ENCODE measurements at regions not wholly inside any gene's neighbourhood (a gene's known extent, or its start where the extent isn't known, plus 50 kb on each side); places are given as distances from the start of the nearest gene placed in this dataset.

DNA sequence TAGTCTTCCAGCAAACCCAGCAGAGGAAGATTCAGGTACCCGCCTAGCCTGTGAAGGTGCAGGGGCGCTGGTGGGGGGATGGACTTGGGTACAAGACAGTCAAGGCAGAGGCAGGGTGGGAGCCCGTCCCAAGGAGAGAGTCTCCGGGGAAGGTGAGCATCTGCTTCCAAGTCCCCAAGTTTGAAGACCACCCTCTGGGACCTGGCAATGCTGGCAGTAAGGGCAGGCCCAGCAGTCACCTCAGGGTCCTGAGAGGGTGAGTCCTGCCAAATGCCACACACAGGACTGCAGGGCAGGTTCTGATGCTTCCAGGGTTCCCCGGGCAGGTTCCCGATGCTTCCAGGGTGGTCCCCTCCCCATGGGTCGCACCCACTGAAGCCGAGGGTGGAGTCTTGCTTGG is 261.8 kb upstream of the IRX1 start:
- Histone ChIP-seq H4K20me1 (ENCODE audit: insufficient read depth) (no peaks in the 10 kb centered on the region), H3K9me2 (ENCODE audit: insufficient read depth) (no peaks in the 10 kb centered on the region), H3K9me3 (ENCODE audit: control insufficient read depth in 1 of 2, insufficient read depth in 1 of 2, low read depth in 1 of 2, low read length in 2 of 2) (peaks cover 0 to 19% of the 10 kb centered on the region in 2 experiments; a peak in 2 of 4 replicates), H3K4me3 (replicated peaks in 1 of 2; ENCODE audit: low read depth in 1 of 2, low read length in 2 of 2) (no peak overlapping the region), H3K4me2 (ENCODE audit: low read length) (no peak overlapping the region), H3K79me2 (ENCODE audit: insufficient read depth, low read length) (no peaks in the 10 kb centered on the region), H3K9ac (ENCODE audit: low read length) (no peak overlapping the region), H3K27me3 (ENCODE audit: insufficient read depth, low read length) (no peaks in the 10 kb centered on the region), H3K36me3 (ENCODE audit: control insufficient read depth in 1 of 2, insufficient read depth in 2 of 2, low read length in 2 of 2) (no peaks in the 10 kb centered on the region), H3K27ac (ENCODE audit: low read depth, low read length) (no peak overlapping the region), H2AFZ (ENCODE audit: low read depth, low read length, poor library complexity, severe bottlenecking) (no peak overlapping the region), H3K4me1 (ENCODE audit: control insufficient read depth in 1 of 2, insufficient read depth in 2 of 2, low read length in 2 of 2) (no peaks in the 10 kb centered on the region)
- BruUV-seq (replicated peaks), result no TSS peak
- TF ChIP-seq SIN3A (IDR thresholded peaks at IDR 0.05; ENCODE audit: low read depth) (no peak), JUND (IDR thresholded peaks at IDR 0.05) (no peak), EZH2 (IDR thresholded peaks at IDR 0.05) (no peak), FOSL1 (IDR thresholded peaks at IDR 0.05; ENCODE audit: low read depth) (no peak), TCF7L2 (IDR thresholded peaks at IDR 0.05; ENCODE audit: borderline replicate concordance, extremely low read depth, insufficient read depth, insufficient read length) (no peak), CBX3 (IDR thresholded peaks at IDR 0.05; ENCODE audit: low read depth) (no peak), CEBPB (IDR thresholded peaks at IDR 0.05; ENCODE audit: low read depth) (no peak), POLR2AphosphoS5 (IDR thresholded peaks at IDR 0.05; ENCODE audit: low read depth, low read length) (no peak), EGR1 (IDR thresholded peaks at IDR 0.05; ENCODE audit: low read depth) (no peak)
- TF ChIP-seq, protein P1, sequence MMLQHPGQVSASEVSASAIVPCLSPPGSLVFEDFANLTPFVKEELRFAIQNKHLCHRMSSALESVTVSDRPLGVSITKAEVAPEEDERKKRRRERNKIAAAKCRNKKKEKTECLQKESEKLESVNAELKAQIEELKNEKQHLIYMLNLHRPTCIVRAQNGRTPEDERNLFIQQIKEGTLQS (IDR thresholded peaks at IDR 0.05), result no peak
- ChIA-PET POLR2A (no interaction called here), RAD21 (ENCODE audit: low non-redundant PET in 1 of 2, low total read pairs in 2 of 2, uncharacterized antibody in 2 of 2, unreplicated experiment in 2 of 2) (no interaction called here), CTCF (no interaction called here)
- ATAC-seq (no peak), DNase-seq (ENCODE audit: low read depth, low spot score) (no peak)
- intact Hi-C loops (cut with micrococcal nuclease), result no loop called here

DNA sequence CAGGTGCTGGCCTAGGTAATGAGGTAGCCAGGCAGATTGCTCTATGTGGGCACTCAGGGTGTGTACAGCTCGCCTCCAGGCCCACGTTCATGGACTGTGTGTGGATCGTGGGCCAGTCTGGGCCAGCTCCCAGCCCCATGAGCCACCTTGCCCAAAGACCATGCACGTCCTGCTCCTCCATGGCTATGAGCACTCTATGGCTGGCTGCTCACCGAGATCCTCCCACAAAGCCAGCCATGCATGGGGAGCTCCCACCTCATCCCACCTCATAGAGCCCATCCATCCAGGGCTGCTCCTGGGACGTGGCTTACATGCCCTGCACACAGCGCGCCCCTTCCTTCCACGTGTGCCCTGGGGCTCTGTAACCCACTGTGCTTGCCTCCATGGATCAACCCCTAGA is 262.5 kb upstream of the IRX1 start:
- no peaks in the 10 kb centered on the region for H3K27me3 ChIP-seq (ENCODE audit: insufficient read depth, low read length)
- H3K9ac ChIP-seq (ENCODE audit: low read length), result no peak overlapping the region
- H3K9me2 ChIP-seq (ENCODE audit: insufficient read depth), result no peaks in the 10 kb centered on the region
- ChIA-PET CTCF (no interaction called here), POLR2A (no interaction called here), RAD21 (ENCODE audit: low non-redundant PET in 1 of 2, low total read pairs in 2 of 2, uncharacterized antibody in 2 of 2, unreplicated experiment in 2 of 2) (no interaction called here)
- no peaks in the 10 kb centered on the region for H3K4me1 ChIP-seq (ENCODE audit: control insufficient read depth in 1 of 2, insufficient read depth in 2 of 2, low read length in 2 of 2)
- H4K20me1 ChIP-seq (ENCODE audit: insufficient read depth), result no peaks in the 10 kb centered on the region
- H3K9me3 ChIP-seq (ENCODE audit: control insufficient read depth in 1 of 2, insufficient read depth in 1 of 2, low read depth in 1 of 2, low read length in 2 of 2), result peaks cover 0 to 23% of the 10 kb centered on the region in 2 experiments; a peak in 2 of 4 replicates
- DNase-seq (ENCODE audit: low read depth, low spot score) (no peak), ATAC-seq (no peak)
- H2AFZ ChIP-seq (ENCODE audit: low read depth, low read length, poor library complexity, severe bottlenecking), result no peak overlapping the region
- H3K27ac ChIP-seq (ENCODE audit: low read depth, low read length), result no peak overlapping the region
- BruUV-seq (replicated peaks), result no TSS peak
- no peaks in the 10 kb centered on the region for H3K36me3 ChIP-seq (ENCODE audit: control insufficient read depth in 1 of 2, insufficient read depth in 2 of 2, low read length in 2 of 2)
- no peak overlapping the region for H3K4me3 ChIP-seq (replicated peaks in 1 of 2; ENCODE audit: low read depth in 1 of 2, low read length in 2 of 2)
- H3K4me2 ChIP-seq (ENCODE audit: low read length), result no peak overlapping the region
- no peaks in the 10 kb centered on the region for H3K79me2 ChIP-seq (ENCODE audit: insufficient read depth, low read length)
- intact Hi-C loops (cut with micrococcal nuclease), result no loop called here
- TF ChIP-seq EZH2phosphoT487 (IDR thresholded peaks at IDR 0.05; ENCODE audit: borderline replicate concordance), result no peak
- no peak for TF ChIP-seq POLR2A (IDR thresholded peaks at IDR 0.05; ENCODE audit: borderline replicate concordance, extremely low read depth, insufficient read depth, insufficient read length)
- TF ChIP-seq, protein P2, sequence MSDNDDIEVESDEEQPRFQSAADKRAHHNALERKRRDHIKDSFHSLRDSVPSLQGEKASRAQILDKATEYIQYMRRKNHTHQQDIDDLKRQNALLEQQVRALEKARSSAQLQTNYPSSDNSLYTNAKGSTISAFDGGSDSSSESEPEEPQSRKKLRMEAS (IDR thresholded peaks at IDR 0.05), result no peak
- TF ChIP-seq ELF1 (IDR thresholded peaks at IDR 0.05; ENCODE audit: borderline replicate concordance, low read depth), result no peak
- no peak for TF ChIP-seq SIN3A (IDR thresholded peaks at IDR 0.05; ENCODE audit: low read depth)
- no peak for TF ChIP-seq YY1 (IDR thresholded peaks at IDR 0.05; ENCODE audit: extremely low read depth, insufficient replicate concordance, low read depth, low read length)
- no peak for TF ChIP-seq RAD21 (IDR thresholded peaks at IDR 0.05; ENCODE audit: low read depth)
- TF ChIP-seq CEBPB (IDR thresholded peaks at IDR 0.05; ENCODE audit: low read depth), result no peak
- TF ChIP-seq, protein P1 (IDR thresholded peaks at IDR 0.05), result no peak
- TF ChIP-seq CBX3 (IDR thresholded peaks at IDR 0.05; ENCODE audit: low read depth), result no peak
- TF ChIP-seq, protein P3, sequence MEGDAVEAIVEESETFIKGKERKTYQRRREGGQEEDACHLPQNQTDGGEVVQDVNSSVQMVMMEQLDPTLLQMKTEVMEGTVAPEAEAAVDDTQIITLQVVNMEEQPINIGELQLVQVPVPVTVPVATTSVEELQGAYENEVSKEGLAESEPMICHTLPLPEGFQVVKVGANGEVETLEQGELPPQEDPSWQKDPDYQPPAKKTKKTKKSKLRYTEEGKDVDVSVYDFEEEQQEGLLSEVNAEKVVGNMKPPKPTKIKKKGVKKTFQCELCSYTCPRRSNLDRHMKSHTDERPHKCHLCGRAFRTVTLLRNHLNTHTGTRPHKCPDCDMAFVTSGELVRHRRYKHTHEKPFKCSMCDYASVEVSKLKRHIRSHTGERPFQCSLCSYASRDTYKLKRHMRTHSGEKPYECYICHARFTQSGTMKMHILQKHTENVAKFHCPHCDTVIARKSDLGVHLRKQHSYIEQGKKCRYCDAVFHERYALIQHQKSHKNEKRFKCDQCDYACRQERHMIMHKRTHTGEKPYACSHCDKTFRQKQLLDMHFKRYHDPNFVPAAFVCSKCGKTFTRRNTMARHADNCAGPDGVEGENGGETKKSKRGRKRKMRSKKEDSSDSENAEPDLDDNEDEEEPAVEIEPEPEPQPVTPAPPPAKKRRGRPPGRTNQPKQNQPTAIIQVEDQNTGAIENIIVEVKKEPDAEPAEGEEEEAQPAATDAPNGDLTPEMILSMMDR (IDR thresholded peaks at IDR 0.05 in 2 of 3, conservative IDR thresholded peaks at IDR 0.05 in 1 of 3; ENCODE audit: borderline replicate concordance in 1 of 3, insufficient read depth in 1 of 3, low read depth in 2 of 3, low read length in 2 of 3), result no peak
- no peak for TF ChIP-seq ZNF274 (IDR thresholded peaks at IDR 0.05; ENCODE audit: low read depth, low read length)
- no peak for TF ChIP-seq SP1 (IDR thresholded peaks at IDR 0.05; ENCODE audit: low read depth)
